K562 (cell line): ENCODE measurements at regions not wholly inside any gene's neighbourhood (a gene's known extent, or its start where the extent isn't known, plus 50 kb on each side); places are given as distances from the start of the nearest gene placed in this dataset.

Experiments used
- ATAC-seq: fragments of 200-7000 bp; cut with Tn5 transposase; 3 replicates; pipeline ENCODE4 v1.9.1; 2020; ENCODE audit warnings: moderate library complexity
- BruUV-seq: library from RNA; stranded (reverse); fragments of 400-500 nt; replicated peaks from 2 replicates; lab custom pipeline; 2021; lab: Mats Ljungman, UMichigan
- CTCF ChIA-PET: fragments of 300-600 bp; formaldehyde crosslinking; extraction: SDS; loops from one replicate; lab custom pipeline; 2021; ENCODE audit warnings: low intra/inter-chr PET ratio; lab: Yijun Ruan, JAX
- POLR2A ChIA-PET: fragments of 300-600, 350-650 bp; sonication (Branson Sonifier 250); formaldehyde crosslinking; extraction: SDS; loops from one replicate; lab custom pipeline; 2021; ENCODE audit warnings: antibody characterized with exemption, inconsistent platforms; lab: Yijun Ruan, JAX
- DNase-seq, 4 experiments: peaks; one replicate each; pipeline versions ENCODE4 v3.0.0 to v3.0.0-alpha.2; 2011 to 2018; ENCODE audit warnings: low spot score in 3 of 4, mixed read lengths in 3 of 4; ENCODE audit errors: extremely low read depth in 1 of 4
- FAIRE-seq: peaks from 2 replicates; lab custom pipeline; 2011; peaks lifted over from hg19 to GRCh38; lab: Jason Lieb, UNC
- H2AFZ ChIP-seq: 2 replicates; pipeline ENCODE4 v1.6.0; 2011; ENCODE audit warnings: low read depth, low read length, control low read depth, inconsistent platforms
- H3K27ac ChIP-seq: fragments of 200-600 bp; 3 replicates; pipeline ENCODE4 v1.8.0; 2011; ENCODE audit warnings: low read depth, mild to moderate bottlenecking, control low read depth, inconsistent platforms, low read length, moderate library complexity, mixed read lengths; ENCODE audit errors: extremely low read depth
- H3K27me3 ChIP-seq, 2 experiments: fragments of 300-600 bp in 1 of 2; 2 replicates in 1 of 2; 3 replicates in 1 of 2; pipeline versions ENCODE4 v1.6.0 to v1.8.0; 2011; ENCODE audit warnings: inconsistent platforms in 2 of 2, low read length in 2 of 2, mild to moderate bottlenecking in 1 of 2, mixed read lengths in 1 of 2, moderate library complexity in 1 of 2; ENCODE audit not compliant: control insufficient read depth in 2 of 2, insufficient read depth in 2 of 2
- H3K36me3 ChIP-seq: fragments of 300-600 bp; 3 replicates; pipeline ENCODE4 v1.8.0; 2011; ENCODE audit warnings: mild to moderate bottlenecking, low read length, inconsistent platforms; ENCODE audit not compliant: control insufficient read depth, insufficient read depth
- H3K4me1 ChIP-seq, 2 experiments: fragments of 200-600 bp in 1 of 2; replicated peaks in 1 of 2; 2 replicates in 1 of 2; 3 replicates in 1 of 2; pipeline versions ENCODE4 v1.5.1 to v1.8.0; 2011; ENCODE audit warnings: inconsistent platforms in 2 of 2, low read length in 2 of 2, mild to moderate bottlenecking in 1 of 2, mixed read lengths in 1 of 2, moderate library complexity in 1 of 2; ENCODE audit not compliant: control insufficient read depth in 2 of 2, insufficient read depth in 2 of 2
- H3K4me2 ChIP-seq: 2 replicates; pipeline ENCODE4 v1.6.1; 2011; ENCODE audit warnings: low read length, control low read depth, inconsistent platforms, mixed read lengths; ENCODE audit not compliant: insufficient read depth
- H3K4me3 ChIP-seq: fragments of 200-600 bp; sonication (generic), shearing (Covaris generic); 2 replicates; pipeline ENCODE4 v1.5.1; 2016; ENCODE audit warnings: control low read depth, inconsistent platforms
- H3K79me2 ChIP-seq: fragments of 200-600 bp; 3 replicates; pipeline ENCODE4 v1.8.0; 2011; ENCODE audit warnings: low read length, inconsistent platforms; ENCODE audit not compliant: control insufficient read depth, insufficient read depth
- H3K9ac ChIP-seq, 2 experiments: 2 replicates each; pipeline versions ENCODE4 v1.6.0 to v1.6.1; 2011; ENCODE audit warnings: low read depth in 2 of 2, low read length in 2 of 2, control low read depth in 1 of 2, inconsistent platforms in 1 of 2, mild to moderate bottlenecking in 1 of 2, mixed read lengths in 1 of 2; ENCODE audit not compliant: insufficient read depth in 1 of 2
- H3K9me1 ChIP-seq: one replicate; pipeline ENCODE4 v1.6.0; 2011; ENCODE audit warnings: inconsistent platforms, mild to moderate bottlenecking, low read length, moderate library complexity; ENCODE audit not compliant: control insufficient read depth, insufficient read depth
- H3K9me3 ChIP-seq: replicated peaks from 2 replicates; pipeline ENCODE4 v1.5.1; 2011; ENCODE audit warnings: low read depth, low read length, inconsistent platforms; ENCODE audit not compliant: control insufficient read depth, insufficient read depth
- H4K20me1 ChIP-seq: replicated peaks from 2 replicates; pipeline ENCODE4 v1.6.1; 2011; ENCODE audit warnings: low read length, inconsistent platforms, mixed read lengths; ENCODE audit not compliant: control insufficient read depth, insufficient read depth
- ARID4B ChIP-seq: sonication (generic); formaldehyde crosslinking; IDR thresholded peaks from 2 replicates; pipeline ENCODE4 v1.8.0; 2022; ENCODE audit warnings: mild to moderate bottlenecking, missing genetic modification reagents
- KLF10 ChIP-seq: fragments of 250-450 bp; sonication (Bioruptor Pico); IDR thresholded peaks from 2 replicates; pipeline ENCODE4 v1.6.1; 2021; ENCODE audit warnings: matching md5 sums
- TBP ChIP-seq: optimal IDR thresholded peaks from 2 replicates; pipeline ENCODE3; 2011; ENCODE audit warnings: low read depth, low read length, improper control_type of control experiment
- TFAM ChIP-seq: fragments of 250-450 bp; sonication (Bioruptor Pico); conservative IDR thresholded peaks from 2 replicates; pipeline ENCODE4 v1.5.0; 2021; ENCODE audit warnings: mild to moderate bottlenecking, moderate library complexity
- XRCC3 ChIP-seq: fragments of 450-650 bp; IDR thresholded peaks from 2 replicates; pipeline ENCODE4 v1.6.1; 2017; ENCODE audit warnings: mild to moderate bottlenecking, moderate library complexity
- ZNF75A ChIP-seq: fragments of 450-650 bp; formaldehyde crosslinking; IDR thresholded peaks from 2 replicates; pipeline ENCODE4 v1.4.0; 2020; ENCODE audit warnings: mild to moderate bottlenecking
- WGBS: fragments of 100-300 bp; shearing (Covaris generic); methylation state at CpG from one replicate; pipeline ENCODE4 v1.1.6; 2016; ENCODE audit warnings: low coverage, mixed read lengths; ENCODE audit not compliant: insufficient coverage; ENCODE audit errors: missing lambda C conversion rate; 5-methylcytosine and 5-hydroxymethylcytosine counted together
- in situ Hi-C: fragments of 300-500 bp; cut with MboI; formaldehyde crosslinking; loops from 4 replicates; pipeline ENCODE4 v1.15.0; 2018; ENCODE audit warnings: inconsistent platforms, mixed read lengths
- intact Hi-C: fragments of 100-400 bp; cut with micrococcal nuclease; formaldehyde crosslinking; loops from 2 replicates; pipeline ENCODE4 v1.14.2; 2022
- TF ChIP-seq, protein P1 (sequence below), 2 experiments: fragments of 450-650 bp in 1 of 2; sonication (generic) in 1 of 2; formaldehyde crosslinking in 1 of 2; IDR thresholded peaks; 2 replicates each; pipeline versions ENCODE4 v1.7.1 to v1.9.0; 2016 to 2022; ENCODE audit warnings: inconsistent platforms in 1 of 2, mild to moderate bottlenecking in 1 of 2, missing genetic modification reagents in 1 of 2
- TF ChIP-seq, protein P2 (sequence below), 2 experiments: fragments of 450-650 bp; conservative IDR thresholded peaks; 2 replicates each; pipeline ENCODE4 v1.6.1; 2017; ENCODE audit warnings: mild to moderate bottlenecking in 2 of 2, moderate library complexity in 2 of 2

DNA sequence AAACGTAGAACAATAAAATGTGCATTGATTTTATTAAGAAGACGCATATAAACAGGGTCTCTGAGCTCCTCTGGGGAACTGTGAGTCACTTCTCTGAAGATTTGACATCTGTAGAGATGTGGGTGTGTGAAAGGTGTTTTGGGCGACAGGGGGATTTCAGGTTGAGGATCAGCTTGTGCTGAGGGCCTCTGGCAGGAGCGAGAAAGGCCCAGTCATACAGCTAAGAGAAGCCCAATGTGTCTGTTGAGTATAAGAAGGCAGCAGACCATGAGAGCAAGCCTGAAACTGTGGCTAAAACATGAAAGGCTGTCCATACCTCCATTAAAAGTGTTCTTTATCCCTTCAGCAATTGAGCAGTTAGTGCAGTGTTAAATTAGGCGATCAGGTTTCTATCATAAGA lies 406.5 kb upstream of the MON1B start:
- no peak overlapping the region for H3K9ac ChIP-seq
- no peaks in the 10 kb centered on the region for H3K9me3 ChIP-seq
- H4K20me1 ChIP-seq, result no peaks in the 10 kb centered on the region
- in situ Hi-C loops, result no loop called here
- H3K4me2 ChIP-seq, result no peak overlapping the region
- ChIA-PET CTCF (no interaction called here), POLR2A (no interaction called here)
- H3K79me2 ChIP-seq, result no peaks in the 10 kb centered on the region
- ATAC-seq, result no peak
- no peak overlapping the region for H3K27ac ChIP-seq
- H3K4me1 ChIP-seq, result no peaks in the 10 kb centered on the region
- H2AFZ ChIP-seq, result no peak overlapping the region
- FAIRE-seq, result no peak
- H3K36me3 ChIP-seq, result no peaks in the 10 kb centered on the region
- intact Hi-C loops, result no loop called here
- H3K9me1 ChIP-seq, result no peaks in the 10 kb centered on the region
- no TSS peak for BruUV-seq
- WGBS, result 0% methylated on average over 5 of the region's 5 CpGs
- no peaks in the 10 kb centered on the region for H3K27me3 ChIP-seq
- DNase-seq, result no peak
- H3K4me3 ChIP-seq, result no peak overlapping the region
- TF ChIP-seq XRCC3 (no peak), ZNF75A (CRISPR knock-in tag) (no peak), ARID4B (CRISPR knock-in tag) (no peak), KLF10 (CRISPR knock-in tag) (no peak), TFAM (CRISPR knock-in tag) (no peak), TBP (no peak)
- TF ChIP-seq, protein P1, sequence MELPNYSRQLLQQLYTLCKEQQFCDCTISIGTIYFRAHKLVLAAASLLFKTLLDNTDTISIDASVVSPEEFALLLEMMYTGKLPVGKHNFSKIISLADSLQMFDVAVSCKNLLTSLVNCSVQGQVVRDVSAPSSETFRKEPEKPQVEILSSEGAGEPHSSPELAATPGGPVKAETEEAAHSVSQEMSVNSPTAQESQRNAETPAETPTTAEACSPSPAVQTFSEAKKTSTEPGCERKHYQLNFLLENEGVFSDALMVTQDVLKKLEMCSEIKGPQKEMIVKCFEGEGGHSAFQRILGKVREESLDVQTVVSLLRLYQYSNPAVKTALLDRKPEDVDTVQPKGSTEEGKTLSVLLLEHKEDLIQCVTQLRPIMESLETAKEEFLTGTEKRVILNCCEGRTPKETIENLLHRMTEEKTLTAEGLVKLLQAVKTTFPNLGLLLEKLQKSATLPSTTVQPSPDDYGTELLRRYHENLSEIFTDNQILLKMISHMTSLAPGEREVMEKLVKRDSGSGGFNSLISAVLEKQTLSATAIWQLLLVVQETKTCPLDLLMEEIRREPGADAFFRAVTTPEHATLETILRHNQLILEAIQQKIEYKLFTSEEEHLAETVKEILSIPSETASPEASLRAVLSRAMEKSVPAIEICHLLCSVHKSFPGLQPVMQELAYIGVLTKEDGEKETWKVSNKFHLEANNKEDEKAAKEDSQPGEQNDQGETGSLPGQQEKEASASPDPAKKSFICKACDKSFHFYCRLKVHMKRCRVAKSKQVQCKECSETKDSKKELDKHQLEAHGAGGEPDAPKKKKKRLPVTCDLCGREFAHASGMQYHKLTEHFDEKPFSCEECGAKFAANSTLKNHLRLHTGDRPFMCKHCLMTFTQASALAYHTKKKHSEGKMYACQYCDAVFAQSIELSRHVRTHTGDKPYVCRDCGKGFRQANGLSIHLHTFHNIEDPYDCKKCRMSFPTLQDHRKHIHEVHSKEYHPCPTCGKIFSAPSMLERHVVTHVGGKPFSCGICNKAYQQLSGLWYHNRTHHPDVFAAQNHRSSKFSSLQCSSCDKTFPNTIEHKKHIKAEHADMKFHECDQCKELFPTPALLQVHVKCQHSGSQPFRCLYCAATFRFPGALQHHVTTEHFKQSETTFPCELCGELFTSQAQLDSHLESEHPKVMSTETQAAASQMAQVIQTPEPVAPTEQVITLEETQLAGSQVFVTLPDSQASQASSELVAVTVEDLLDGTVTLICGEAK (IDR thresholded peaks at IDR 0.05), result no peak
- TF ChIP-seq, protein P1 (CRISPR knock-in tag; IDR thresholded peaks at IDR 0.05), result no peak
- TF ChIP-seq, protein P2, sequence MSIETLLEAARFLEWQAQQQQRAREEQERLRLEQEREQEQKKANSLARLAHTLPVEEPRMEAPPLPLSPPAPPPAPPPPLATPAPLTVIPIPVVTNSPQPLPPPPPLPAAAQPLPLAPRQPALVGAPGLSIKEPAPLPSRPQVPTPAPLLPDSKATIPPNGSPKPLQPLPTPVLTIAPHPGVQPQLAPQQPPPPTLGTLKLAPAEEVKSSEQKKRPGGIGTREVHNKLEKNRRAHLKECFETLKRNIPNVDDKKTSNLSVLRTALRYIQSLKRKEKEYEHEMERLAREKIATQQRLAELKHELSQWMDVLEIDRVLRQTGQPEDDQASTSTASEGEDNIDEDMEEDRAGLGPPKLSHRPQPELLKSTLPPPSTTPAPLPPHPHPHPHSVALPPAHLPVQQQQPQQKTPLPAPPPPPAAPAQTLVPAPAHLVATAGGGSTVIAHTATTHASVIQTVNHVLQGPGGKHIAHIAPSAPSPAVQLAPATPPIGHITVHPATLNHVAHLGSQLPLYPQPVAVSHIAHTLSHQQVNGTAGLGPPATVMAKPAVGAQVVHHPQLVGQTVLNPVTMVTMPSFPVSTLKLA (conservative IDR thresholded peaks at IDR 0.05), result no peak
